Common myeloid progenitor, CD34-positive (primary cell): ENCODE measurements at regions not wholly inside any gene's neighbourhood (a gene's known extent, or its start where the extent isn't known, plus 50 kb on each side); places are given as distances from the start of the nearest gene placed in this dataset.

Experiments used
- CTCF ChIA-PET: fragments of 350-600 bp; sonication (Branson Sonifier 250); formaldehyde crosslinking; loops from one replicate; lab custom pipeline; 2021; ENCODE audit warnings: antibody characterized with exemption; lab: Charles Lee
- POLR2A ChIA-PET: fragments of 350-600 bp; sonication (Branson Sonifier 250); formaldehyde crosslinking; loops from one replicate; lab custom pipeline; 2021; ENCODE audit warnings: antibody characterized with exemption; lab: Charles Lee
- DNase-seq, 3 donors: peaks; one replicate each; pipeline versions ENCODE4 v3.0.0 to v3.0.0-alpha.2; 2013
- H3K27ac ChIP-seq, 2 experiments: 1 replicate in 1 of 2; 2 replicates in 1 of 2; pipeline ENCODE4 v1.7.0; 2013; ENCODE audit warnings: inconsistent platforms in 2 of 2, low read length in 2 of 2, mild to moderate bottlenecking in 2 of 2, low read depth in 1 of 2, moderate library complexity in 1 of 2; ENCODE audit not compliant: severe bottlenecking in 2 of 2, insufficient read depth in 1 of 2, poor library complexity in 1 of 2
- H3K27me3 ChIP-seq, 5 experiments: replicated peaks in 2 of 5; 1 replicate in 3 of 5; 2 replicates in 2 of 5; pipeline versions ENCODE4 v1.6.1 to v1.7.0; 2013; ENCODE audit warnings: low read length in 4 of 5, mild to moderate bottlenecking in 2 of 5, moderate library complexity in 2 of 5, inconsistent platforms in 1 of 5; ENCODE audit not compliant: insufficient read depth in 5 of 5, control insufficient read depth in 4 of 5
- H3K36me3 ChIP-seq, 4 experiments: 1 replicate in 2 of 4; 2 replicates in 2 of 4; pipeline versions ENCODE4 v1.6.1 to v1.7.0; 2013; ENCODE audit warnings: low read length in 3 of 4, control low read depth in 1 of 4, mild to moderate bottlenecking in 1 of 4; ENCODE audit not compliant: control insufficient read depth in 4 of 4, insufficient read depth in 4 of 4
- H3K4me1 ChIP-seq, 4 experiments: 1 replicate in 3 of 4; 2 replicates in 1 of 4; pipeline versions ENCODE4 v1.6.1 to v1.7.1; 2013; ENCODE audit warnings: low read length in 3 of 4, mild to moderate bottlenecking in 3 of 4, control low read depth in 1 of 4, inconsistent platforms in 1 of 4, moderate library complexity in 1 of 4; ENCODE audit not compliant: control insufficient read depth in 4 of 4, insufficient read depth in 4 of 4; ENCODE audit errors: control extremely low read depth in 1 of 4
- H3K4me3 ChIP-seq, 7 experiments: 1 replicate in 4 of 7; 2 replicates in 3 of 7; pipeline versions ENCODE4 v1.5.1 to v1.7.0; 2013; ENCODE audit warnings: mild to moderate bottlenecking in 7 of 7, low read length in 6 of 7, moderate library complexity in 6 of 7, inconsistent platforms in 2 of 7, low read depth in 2 of 7, control low read depth in 1 of 7; ENCODE audit not compliant: insufficient read depth in 4 of 7, control insufficient read depth in 1 of 7; ENCODE audit errors: extremely low read depth in 1 of 7
- H3K9me3 ChIP-seq, 5 experiments: 1 replicate in 4 of 5; 2 replicates in 1 of 5; pipeline versions ENCODE4 v1.6.1 to v1.7.1; 2013; ENCODE audit warnings: low read length in 4 of 5, mild to moderate bottlenecking in 2 of 5, inconsistent platforms in 1 of 5, low read depth in 1 of 5, moderate library complexity in 1 of 5; ENCODE audit not compliant: control insufficient read depth in 4 of 5, insufficient read depth in 2 of 5; ENCODE audit errors: control extremely low read depth in 1 of 5
- WGBS: methylation state at CpG from one replicate; pipeline ENCODE4 v1.1.5; 2013; ENCODE audit not compliant: insufficient coverage; 5-methylcytosine and 5-hydroxymethylcytosine counted together

DNA sequence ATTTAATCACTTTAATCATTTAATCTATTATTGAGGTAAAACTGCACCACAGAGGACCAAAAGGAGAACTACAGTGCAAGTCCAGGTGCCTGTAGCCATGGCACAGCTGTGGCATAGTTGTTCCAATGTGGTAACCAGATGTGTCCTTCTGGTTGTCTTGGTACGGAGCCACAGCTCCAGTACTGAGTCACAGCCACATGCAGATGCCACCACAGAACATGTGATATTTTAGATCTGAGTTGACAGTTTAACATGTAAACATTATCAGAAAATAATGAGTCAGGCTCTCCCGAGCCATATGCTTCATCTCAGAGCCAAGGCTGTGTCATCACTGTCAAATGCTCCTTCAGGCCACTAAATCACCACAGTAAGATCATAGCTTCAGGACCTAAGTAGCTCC, 56.4 kb upstream of the RGS7 start:
- ChIA-PET POLR2A (no interaction called here), CTCF (no interaction called here)
- Histone ChIP-seq H3K36me3 (no peaks in the 10 kb centered on the region), H3K27ac (no peak overlapping the region), H3K9me3 (no peaks in the 10 kb centered on the region), H3K27me3 (peaks cover 0 to 3% (median 0%) of the 10 kb centered on the region in 5 experiments), H3K4me1 (no peaks in the 10 kb centered on the region), H3K4me3 (no peak overlapping the region)
- WGBS, result 80% methylated on average over 1 of the region's 2 CpGs
- DNase-seq, result peak in 2 of 3 donors; percentile 21 to 30

DNA sequence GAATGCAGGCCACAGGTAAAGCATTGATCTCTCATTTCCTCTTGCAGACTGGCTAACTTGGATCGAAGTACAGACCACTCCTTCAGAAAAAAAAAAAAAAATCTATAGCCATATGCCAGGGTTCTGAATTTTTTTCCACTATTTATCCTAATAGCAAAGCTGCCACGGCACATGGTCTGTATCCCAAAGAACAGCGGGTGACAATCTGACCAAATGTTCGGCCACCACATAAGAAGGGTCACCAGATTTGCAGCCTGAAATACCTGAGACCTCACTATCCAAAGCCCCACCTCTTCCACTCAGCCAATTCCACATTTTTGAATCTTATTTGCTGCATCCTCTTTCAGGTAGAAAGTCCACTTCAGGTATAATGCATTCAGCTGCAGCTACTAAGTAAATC, 55.6 kb upstream of the RGS7 start:
- Histone ChIP-seq H3K27ac (no peak overlapping the region), H3K4me1 (no peaks in the 10 kb centered on the region), H3K4me3 (no peak overlapping the region), H3K36me3 (no peaks in the 10 kb centered on the region), H3K9me3 (no peaks in the 10 kb centered on the region), H3K27me3 (peaks cover 0 to 3% (median 0%) of the 10 kb centered on the region in 5 experiments)
- 81% methylated on average over 4 of the region's 4 CpGs for WGBS
- no peak for DNase-seq
- POLR2A ChIA-PET, result no interaction called here
- CTCF ChIA-PET, result no interaction called here

DNA sequence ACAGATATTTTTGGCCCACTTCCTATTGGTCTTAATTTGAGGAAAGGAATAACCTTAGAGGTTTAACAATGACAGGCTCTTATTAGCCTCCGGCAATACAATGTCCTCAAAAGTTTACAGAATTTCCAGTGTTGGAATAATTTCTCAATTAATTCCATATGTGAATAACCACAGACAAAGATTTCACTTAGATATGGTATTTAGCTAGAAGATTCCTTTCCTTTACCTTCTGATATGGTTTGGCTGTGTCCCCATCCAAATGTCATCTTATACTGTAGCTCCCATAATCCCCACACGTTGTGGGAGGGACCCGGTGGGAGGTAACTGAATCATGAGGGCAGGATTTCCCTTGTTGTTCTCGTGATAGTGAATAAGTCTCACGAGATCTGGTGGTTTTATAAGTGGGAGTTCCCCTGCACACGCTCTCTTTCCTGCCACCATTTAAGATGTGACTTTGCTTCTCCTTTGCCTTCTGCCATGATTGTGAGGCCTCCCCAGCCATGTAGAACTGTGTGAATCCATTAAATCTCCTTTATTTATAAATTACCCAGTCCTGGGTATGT, 54.9 kb upstream of the RGS7 start:
- H3K4me1 ChIP-seq, result no peaks in the 10 kb centered on the region
- no peaks in the 10 kb centered on the region for H3K9me3 ChIP-seq
- H3K27ac ChIP-seq, result no peak overlapping the region
- H3K4me3 ChIP-seq, result no peak overlapping the region
- DNase-seq, result no peak
- 81% methylated on average over 2 of the region's 6 CpGs for WGBS
- CTCF ChIA-PET, result no interaction called here
- POLR2A ChIA-PET, result no interaction called here
- H3K27me3 ChIP-seq, result peaks cover 0 to 3% (median 0%) of the 10 kb centered on the region in 5 experiments
- no peaks in the 10 kb centered on the region for H3K36me3 ChIP-seq

DNA sequence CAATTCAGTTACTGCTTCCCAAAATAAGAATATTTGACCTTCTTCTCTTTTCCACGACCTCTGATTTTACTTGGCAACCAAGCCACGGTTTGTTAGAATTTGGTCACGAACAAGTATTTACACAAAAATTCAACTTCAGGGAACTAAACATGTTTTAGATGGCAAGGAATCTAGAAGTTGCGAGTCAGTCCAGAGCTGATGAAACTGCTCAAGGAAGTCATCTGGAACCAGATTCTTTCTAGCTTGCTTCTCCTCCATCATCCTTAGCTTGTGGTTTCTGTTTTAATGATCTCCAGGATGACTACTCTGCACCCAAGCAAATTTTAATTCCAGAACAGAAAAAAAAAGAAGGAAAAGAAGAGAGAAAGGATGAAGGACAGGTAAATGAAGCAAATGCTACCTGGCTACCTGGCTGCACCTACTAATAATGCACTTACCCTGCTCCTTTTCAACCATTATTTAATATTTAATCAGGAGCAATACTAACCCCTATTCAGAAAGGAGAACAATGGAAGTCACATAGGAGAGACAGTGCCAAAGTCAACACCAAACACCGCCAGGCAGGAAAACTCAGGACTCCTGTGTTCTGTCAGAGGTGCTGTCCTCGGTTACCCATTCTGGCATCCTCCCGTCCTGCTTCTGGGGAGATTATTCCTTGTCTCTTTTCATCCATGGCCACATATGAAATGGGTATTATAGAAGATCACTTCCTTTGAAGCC, 54.2 kb upstream of the RGS7 start:
- Histone ChIP-seq H3K27me3 (peaks cover 0 to 3% (median 0%) of the 10 kb centered on the region in 5 experiments), H3K4me3 (no peak overlapping the region), H3K4me1 (no peaks in the 10 kb centered on the region), H3K9me3 (no peaks in the 10 kb centered on the region), H3K27ac (no peak overlapping the region), H3K36me3 (no peaks in the 10 kb centered on the region)
- CTCF ChIA-PET, result no interaction called here
- POLR2A ChIA-PET, result no interaction called here
- 95% methylated on average over 4 of the region's 7 CpGs for WGBS
- no peak for DNase-seq

DNA sequence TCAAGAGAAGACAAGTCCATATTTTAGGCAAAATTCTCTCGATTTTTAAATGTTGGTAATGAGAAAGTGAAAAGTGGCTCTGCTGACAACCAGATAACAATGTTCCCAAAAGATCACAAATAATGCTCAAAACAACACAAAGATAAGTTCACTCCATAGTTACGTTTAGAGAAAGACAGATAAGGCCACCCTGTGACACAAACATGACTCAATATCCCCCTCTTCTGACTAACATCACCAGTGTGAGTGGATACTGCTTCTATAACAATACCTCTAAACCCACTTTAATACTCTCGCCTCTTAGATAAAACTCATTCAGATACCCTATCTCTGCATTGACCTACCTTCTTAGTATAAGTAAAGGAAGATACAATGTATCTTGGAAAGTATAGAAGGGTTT, 51.2 kb upstream of the RGS7 start:
- DNase-seq, result no peak
- POLR2A ChIA-PET, result no interaction called here
- Histone ChIP-seq H3K9me3 (no peaks in the 10 kb centered on the region), H3K27ac (no peak overlapping the region), H3K36me3 (no peaks in the 10 kb centered on the region), H3K27me3 (no peaks in the 10 kb centered on the region), H3K4me1 (no peaks in the 10 kb centered on the region), H3K4me3 (no peak overlapping the region)
- CTCF ChIA-PET, result no interaction called here
- WGBS, result no CpG with 5 or more reads among the region's 3 CpGs
